SH-SY5Y (cell line): ENCODE measurements at regions not wholly inside any gene's neighbourhood (a gene's known extent, or its start where the extent isn't known, plus 50 kb on each side); places are given as distances from the start of the nearest gene placed in this dataset.

ENCODE experiments used
- GATA2 ChIP-seq: IDR thresholded peaks from 2 replicates; pipeline ENCODE4 v1.6.1; 2011; ENCODE audit warnings: mild to moderate bottlenecking, low read depth, low read length
- GATA3 ChIP-seq: IDR thresholded peaks from 2 replicates; pipeline ENCODE4 v1.6.1; 2011; ENCODE audit warnings: low read depth, mild to moderate bottlenecking, low read length, moderate library complexity

GRCh38 chr17:73956595-73957465, 246.6 kb upstream of the RPL38 start:
- TF ChIP-seq GATA2 (no peak), GATA3 (no peak)
